Ascending aorta (tissue), 2 donors: ENCODE measurements at regions not wholly inside any gene's neighbourhood (a gene's known extent, or its start where the extent isn't known, plus 50 kb on each side); places are given as distances from the start of the nearest gene placed in this dataset.

Experiments used
- DNase-seq, 2 donors: peaks; one replicate each; pipeline ENCODE4 v3.0.0-alpha.2; 2019; ENCODE audit warnings: low spot score in 2 of 2
- H3K27ac ChIP-seq, 2 donors: fragments of 200-600 bp; sonication (generic); one replicate each; pipeline ENCODE4 v1.5.1; 2016 to 2017; ENCODE audit warnings: mild to moderate bottlenecking in 1 of 2
- H3K27me3 ChIP-seq: fragments of 200-600 bp; sonication (generic); one replicate; pipeline ENCODE4 v1.5.1; 2017
- H3K36me3 ChIP-seq, 2 donors: fragments of 200-600 bp; sonication (generic); one replicate each; pipeline ENCODE4 v1.5.1; 2016
- H3K4me1 ChIP-seq, 2 donors: fragments of 200-600 bp; sonication (generic); one replicate each; pipeline ENCODE4 v1.5.1; 2016 to 2017; ENCODE audit warnings: mild to moderate bottlenecking in 1 of 2
- H3K4me3 ChIP-seq, 2 donors: fragments of 200-600 bp; sonication (generic); one replicate each; pipeline ENCODE4 v1.5.1; 2016 to 2017; ENCODE audit warnings: mild to moderate bottlenecking in 1 of 2
- H3K9me3 ChIP-seq, 2 donors: fragments of 200-600 bp; sonication (generic); one replicate each; pipeline ENCODE4 v1.5.1; 2016
- intact Hi-C: fragments of 100-400 bp; cut with DNase I; formaldehyde crosslinking; loops from one replicate; pipeline ENCODE4 v1.15.1; 2023
- TF ChIP-seq, protein P1 (sequence below), 3 experiments: fragments of 200-600 bp in 2 of 3; fragments of 450-650 bp in 1 of 3; sonication (generic) in 2 of 3; IDR thresholded peaks; one replicate each; pipeline ENCODE4 v1.5.1; 2016 to 2019; ENCODE audit warnings: antibody characterized with exemption in 3 of 3, mild to moderate bottlenecking in 1 of 3, moderate library complexity in 1 of 3

GRCh38 chr9:21580636-21581378 is 98.7 kb upstream of the IFNE start:
- intact Hi-C loops: no loop called here
- Histone ChIP-seq H3K4me1 (no peaks in the 10 kb centered on the region), H3K4me3 (no peak overlapping the region), H3K9me3 (no peaks in the 10 kb centered on the region), H3K36me3 (no peaks in the 10 kb centered on the region), H3K27ac (no peak overlapping the region), H3K27me3 (no peaks in the 10 kb centered on the region)
- TF ChIP-seq, protein P1, sequence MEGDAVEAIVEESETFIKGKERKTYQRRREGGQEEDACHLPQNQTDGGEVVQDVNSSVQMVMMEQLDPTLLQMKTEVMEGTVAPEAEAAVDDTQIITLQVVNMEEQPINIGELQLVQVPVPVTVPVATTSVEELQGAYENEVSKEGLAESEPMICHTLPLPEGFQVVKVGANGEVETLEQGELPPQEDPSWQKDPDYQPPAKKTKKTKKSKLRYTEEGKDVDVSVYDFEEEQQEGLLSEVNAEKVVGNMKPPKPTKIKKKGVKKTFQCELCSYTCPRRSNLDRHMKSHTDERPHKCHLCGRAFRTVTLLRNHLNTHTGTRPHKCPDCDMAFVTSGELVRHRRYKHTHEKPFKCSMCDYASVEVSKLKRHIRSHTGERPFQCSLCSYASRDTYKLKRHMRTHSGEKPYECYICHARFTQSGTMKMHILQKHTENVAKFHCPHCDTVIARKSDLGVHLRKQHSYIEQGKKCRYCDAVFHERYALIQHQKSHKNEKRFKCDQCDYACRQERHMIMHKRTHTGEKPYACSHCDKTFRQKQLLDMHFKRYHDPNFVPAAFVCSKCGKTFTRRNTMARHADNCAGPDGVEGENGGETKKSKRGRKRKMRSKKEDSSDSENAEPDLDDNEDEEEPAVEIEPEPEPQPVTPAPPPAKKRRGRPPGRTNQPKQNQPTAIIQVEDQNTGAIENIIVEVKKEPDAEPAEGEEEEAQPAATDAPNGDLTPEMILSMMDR (IDR thresholded peaks at IDR 0.05): no peak
- DNase-seq: no peak

DNA sequence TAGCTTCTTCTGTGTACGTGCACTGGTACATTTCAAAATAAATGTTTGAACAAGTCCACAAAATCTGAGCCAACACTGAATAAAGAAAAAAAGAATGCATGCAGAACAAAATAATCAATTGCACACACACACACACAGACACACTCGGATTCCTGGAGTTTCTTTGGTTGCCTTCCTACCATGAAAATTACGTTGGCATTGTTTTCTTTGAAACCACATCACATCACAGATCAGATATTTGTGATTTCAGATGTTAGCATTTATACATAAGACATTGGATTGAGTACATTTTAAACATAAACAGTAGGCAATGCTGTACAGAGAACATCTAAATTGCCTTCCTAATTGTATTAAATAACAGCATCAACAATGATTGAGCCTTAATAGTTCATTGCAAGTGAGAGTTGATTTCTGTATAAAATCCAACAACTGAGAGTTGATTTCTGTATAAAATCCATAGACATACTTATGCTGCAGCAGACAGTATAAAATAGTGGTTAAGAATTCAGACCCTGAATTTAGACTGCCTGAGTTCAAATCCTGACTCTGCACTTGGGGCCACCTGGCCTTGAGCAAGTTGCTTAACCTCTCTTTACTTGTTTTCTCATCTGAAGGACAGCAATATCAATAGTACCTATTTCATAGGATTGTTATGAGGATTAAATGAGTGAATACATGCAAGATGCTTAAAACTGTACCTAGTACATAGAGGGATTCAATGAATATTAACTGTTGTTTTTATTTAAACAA is 101.7 kb upstream of the IFNE start:
- Histone ChIP-seq H3K27me3 (no peaks in the 10 kb centered on the region), H3K9me3 (no peaks in the 10 kb centered on the region), H3K4me1 (no peaks in the 10 kb centered on the region), H3K36me3 (no peaks in the 10 kb centered on the region), H3K4me3 (no peak overlapping the region), H3K27ac (no peak overlapping the region)
- DNase-seq: no peak
- TF ChIP-seq, protein P1 (IDR thresholded peaks at IDR 0.05): no peak
- intact Hi-C loops: no loop called here

DNA sequence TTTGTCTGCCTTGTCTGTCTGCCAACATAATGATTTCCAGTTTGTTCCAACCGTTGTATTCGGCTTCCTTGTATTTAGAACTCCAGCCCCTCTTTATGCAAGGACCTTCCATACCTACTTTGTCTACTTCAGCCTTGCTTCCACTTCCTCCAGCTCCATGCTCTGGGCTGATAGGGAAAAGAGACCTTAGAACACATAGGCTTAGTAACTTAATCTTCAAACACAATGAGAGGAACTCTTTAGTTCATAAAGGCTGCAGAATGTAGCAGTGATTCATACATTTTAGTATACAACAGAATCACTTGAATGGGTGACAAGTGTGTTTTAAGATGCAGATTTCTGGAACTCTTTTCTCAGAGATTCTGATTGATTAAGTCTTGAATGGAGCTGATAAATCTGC is 102.8 kb upstream of the IFNE start:
- H3K27ac ChIP-seq: no peak overlapping the region
- H3K9me3 ChIP-seq: no peaks in the 10 kb centered on the region
- H3K4me3 ChIP-seq: no peak overlapping the region
- intact Hi-C loops: no loop called here
- DNase-seq: no peak
- no peaks in the 10 kb centered on the region for H3K36me3 ChIP-seq
- H3K4me1 ChIP-seq: no peaks in the 10 kb centered on the region
- no peaks in the 10 kb centered on the region for H3K27me3 ChIP-seq
- TF ChIP-seq, protein P1 (IDR thresholded peaks at IDR 0.05): no peak

GRCh38 chr9:21585756-21586752 is 103.9 kb upstream of the IFNE start:
- intact Hi-C loops: no loop called here
- Histone ChIP-seq H3K9me3 (no peaks in the 10 kb centered on the region), H3K27me3 (no peaks in the 10 kb centered on the region), H3K4me1 (no peaks in the 10 kb centered on the region), H3K36me3 (no peaks in the 10 kb centered on the region), H3K4me3 (no peak overlapping the region), H3K27ac (no peak overlapping the region)
- no peak for DNase-seq
- TF ChIP-seq, protein P1 (IDR thresholded peaks at IDR 0.05): no peak

DNA sequence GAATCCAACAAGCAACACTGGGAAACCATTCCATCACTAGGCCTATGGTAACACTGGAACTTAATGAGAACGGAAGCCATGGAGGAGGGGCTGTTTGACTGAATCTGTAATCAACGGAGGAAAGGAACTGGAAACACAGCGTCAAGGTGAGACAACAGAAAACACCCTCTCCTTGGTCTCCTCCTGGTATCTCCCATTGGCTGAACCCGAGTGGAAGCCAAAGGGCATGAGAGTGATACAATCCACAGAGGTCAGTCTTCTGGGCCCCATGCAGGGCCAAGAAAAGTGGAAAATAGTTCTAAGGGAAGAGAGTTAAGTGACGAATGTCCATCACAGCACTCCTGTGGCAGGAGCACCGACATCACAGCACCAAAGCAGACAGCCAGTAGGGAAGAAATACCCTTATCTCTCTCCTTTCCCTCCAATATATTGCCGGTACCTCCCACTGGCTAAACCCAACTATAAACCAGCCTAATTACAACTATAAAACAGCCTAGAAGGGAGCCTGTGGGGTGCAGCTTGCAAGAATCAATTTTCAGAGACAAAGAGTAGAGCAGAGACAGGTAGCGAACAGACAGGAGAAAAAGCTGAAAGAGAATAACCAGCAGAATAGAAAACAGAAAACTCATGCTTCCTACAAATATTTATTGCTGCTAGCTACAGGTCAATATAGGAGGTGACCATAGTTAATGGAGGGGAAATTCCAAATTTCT is 107.4 kb upstream of the IFNE start:
- H3K9me3 ChIP-seq: no peaks in the 10 kb centered on the region
- DNase-seq: no peak
- no peak overlapping the region for H3K4me3 ChIP-seq
- intact Hi-C loops: no loop called here
- TF ChIP-seq, protein P1 (IDR thresholded peaks at IDR 0.05): no peak
- no peaks in the 10 kb centered on the region for H3K27me3 ChIP-seq
- no peaks in the 10 kb centered on the region for H3K36me3 ChIP-seq
- H3K4me1 ChIP-seq: no peaks in the 10 kb centered on the region
- no peak overlapping the region for H3K27ac ChIP-seq
